Lower leg skin (tissue), 4 donors: ENCODE measurements at regions not wholly inside any gene's neighbourhood (a gene's known extent, or its start where the extent isn't known, plus 50 kb on each side); places are given as distances from the start of the nearest gene placed in this dataset.

Experiments used
- DNase-seq, 2 donors: peaks; one replicate each; pipeline ENCODE4 v3.0.0-alpha.2; 2019; ENCODE audit warnings: low spot score in 2 of 2
- H3K4me3 ChIP-seq: fragments of 200-600 bp; sonication (generic); 2 replicates; pipeline ENCODE4 v1.5.1; 2017; ENCODE audit warnings: mild to moderate bottlenecking, low read depth; ENCODE audit not compliant: poor library complexity, severe bottlenecking
- CTCF ChIP-seq, 3 donors: fragments of 450-650 bp; IDR thresholded peaks; one replicate each; pipeline ENCODE4 v1.5.1; 2016; ENCODE audit warnings: antibody characterized with exemption in 3 of 3, mild to moderate bottlenecking in 3 of 3, moderate library complexity in 2 of 3
- POLR2A ChIP-seq, 2 donors: fragments of 450-650 bp; IDR thresholded peaks; one replicate each; pipeline ENCODE4 v1.6.1; 2016 to 2017; ENCODE audit warnings: antibody characterized with exemption in 2 of 2, mild to moderate bottlenecking in 1 of 2, moderate library complexity in 1 of 2
- WGBS, 2 donors: methylation state at CpG; one replicate each; pipeline ENCODE4 v1.1.5; 2018; 5-methylcytosine and 5-hydroxymethylcytosine counted together
- intact Hi-C: fragments of 100-400 bp; cut with DNase I; formaldehyde crosslinking; loops from one replicate; pipeline ENCODE4 v1.15.0; 2023; ENCODE audit warnings: low total_unique reads

GRCh38 chr14:22073801-22074200 lies 400.2 kb upstream of the OR4E1 start:
- no peak overlapping the region for H3K4me3 ChIP-seq
- no peak for DNase-seq
- intact Hi-C loops: no loop called here
- TF ChIP-seq CTCF (IDR thresholded peaks at IDR 0.05) (no peak), POLR2A (IDR thresholded peaks at IDR 0.05) (no peak)

GRCh38 chr14:22071006-22071405 lies 397.4 kb upstream of the OR4E1 start:
- DNase-seq: no peak
- WGBS, 2 donors: 49 to 79% methylated on average over 12 of the region's 12 CpGs

GRCh38 chr14:22070119-22070982 lies 396.7 kb upstream of the OR4E1 start:
- intact Hi-C loops: no loop called here
- TF ChIP-seq POLR2A (IDR thresholded peaks at IDR 0.05): no peak
- TF ChIP-seq CTCF (IDR thresholded peaks at IDR 0.05): no peak
- 3 to 4% methylated on average over 12 of the region's 12 CpGs for WGBS, 2 donors
- no peak for DNase-seq
- no peak overlapping the region for H3K4me3 ChIP-seq

More at GRCh38 chr14:22071006-22071405, 397.4 kb upstream of the OR4E1 start:
- H3K4me3 ChIP-seq: no peak overlapping the region
- intact Hi-C loops: no loop called here
- TF ChIP-seq CTCF (IDR thresholded peaks at IDR 0.05): no peak
- TF ChIP-seq POLR2A (IDR thresholded peaks at IDR 0.05): no peak

GRCh38 chr14:22065347-22065746 lies 391.7 kb upstream of the OR4E1 start:
- WGBS, 2 donors: 79% methylated on average over 1 of the region's 1 CpG
- H3K4me3 ChIP-seq: no peak overlapping the region
- TF ChIP-seq POLR2A (IDR thresholded peaks at IDR 0.05) (no peak), CTCF (IDR thresholded peaks at IDR 0.05) (no peak)
- DNase-seq: no peak
- intact Hi-C loops: no loop called here

GRCh38 chr14:22059201-22059600 lies 385.6 kb upstream of the OR4E1 start:
- no peak for TF ChIP-seq CTCF (IDR thresholded peaks at IDR 0.05)
- TF ChIP-seq POLR2A (IDR thresholded peaks at IDR 0.05): no peak
- no peak for DNase-seq
- 82 to 83% methylated on average over 4 of the region's 4 CpGs for WGBS, 2 donors
- no peak overlapping the region for H3K4me3 ChIP-seq
- intact Hi-C loops: no loop called here

GRCh38 chr14:22052795-22053194 lies 379.2 kb upstream of the OR4E1 start:
- intact Hi-C loops: no loop called here
- no peak for DNase-seq
- no peak overlapping the region for H3K4me3 ChIP-seq
- 73 to 75% methylated on average over 3 of the region's 3 CpGs for WGBS, 2 donors
- TF ChIP-seq POLR2A (IDR thresholded peaks at IDR 0.05) (no peak), CTCF (IDR thresholded peaks at IDR 0.05) (no peak)
